ENCODE measurements at regions not wholly inside any gene's neighbourhood (a gene's known extent, or its start where the extent isn't known, plus 50 kb on each side); places are given as distances from the start of the nearest gene placed in this dataset.
"Not testable (repeated sequence)": the region's sequence is repeated elsewhere in the genome, so short reads cannot be mapped to it uniquely, and the experiment has no call there.

DNA sequence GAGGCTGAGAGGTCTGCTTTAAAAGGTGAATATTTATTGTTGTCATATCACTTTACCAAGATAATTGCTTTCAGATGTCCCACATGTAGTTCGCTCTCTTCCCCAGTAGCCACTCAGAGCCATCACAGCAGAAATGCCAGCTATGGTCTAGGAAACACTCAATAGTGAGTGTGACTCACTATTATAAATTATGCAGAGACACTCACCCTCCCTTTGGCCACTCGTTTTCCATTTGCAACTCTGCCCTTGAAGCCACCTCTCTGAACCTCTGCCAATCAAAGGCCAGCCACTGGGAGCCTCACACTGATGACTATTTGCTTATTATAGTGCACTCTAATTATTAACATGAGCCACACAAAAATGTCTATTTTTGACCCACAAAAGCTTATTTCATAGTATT, 328.1 kb upstream of the ATP10A start:
- DNase-seq, result no peak

GRCh38 chr15:26186138-26186537, 323.0 kb upstream of the ATP10A start:
- not testable (repeated sequence) for DNase-seq

DNA sequence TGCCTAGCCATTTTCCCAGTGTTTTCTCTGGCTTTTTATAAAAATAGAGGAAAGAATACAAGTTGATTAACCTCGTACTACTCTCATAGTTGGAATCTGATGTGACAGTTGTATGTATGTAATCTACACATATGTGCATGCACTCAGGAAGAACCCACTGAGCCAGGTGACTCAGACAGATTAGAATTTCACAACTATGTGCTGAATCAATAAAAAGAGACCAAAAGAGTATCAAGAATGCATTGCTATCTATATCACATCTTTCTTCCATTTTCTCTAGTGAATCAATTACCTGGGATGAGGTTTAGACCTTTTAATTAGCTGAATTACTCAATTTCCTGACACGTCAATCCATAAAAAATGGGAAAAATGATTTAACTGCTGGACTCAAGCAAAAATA, 319.3 kb upstream of the ATP10A start:
- no peak for DNase-seq

DNA sequence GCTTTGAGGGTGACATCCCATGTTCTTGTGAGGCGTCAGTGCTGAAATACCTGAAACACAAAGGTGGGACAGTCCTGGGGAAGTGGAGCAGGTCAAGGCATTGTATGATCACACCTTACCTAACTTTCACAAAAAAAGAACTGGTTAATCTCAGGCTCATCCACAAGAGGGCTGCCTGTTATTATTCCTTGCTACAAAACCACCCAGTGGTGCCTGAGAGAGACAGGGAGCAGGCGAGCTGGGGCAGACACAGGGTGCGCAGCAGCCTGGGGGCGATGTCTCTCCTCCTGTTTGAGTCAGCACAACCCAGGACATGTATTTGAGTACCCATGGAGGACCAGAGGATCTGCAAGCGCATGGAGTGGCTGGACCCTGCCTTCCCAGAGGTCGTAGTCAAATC, 316.8 kb upstream of the ATP10A start:
- DNase-seq, result peak in 21 of 56 donors; percentile 14 to 66 (median 34)

DNA sequence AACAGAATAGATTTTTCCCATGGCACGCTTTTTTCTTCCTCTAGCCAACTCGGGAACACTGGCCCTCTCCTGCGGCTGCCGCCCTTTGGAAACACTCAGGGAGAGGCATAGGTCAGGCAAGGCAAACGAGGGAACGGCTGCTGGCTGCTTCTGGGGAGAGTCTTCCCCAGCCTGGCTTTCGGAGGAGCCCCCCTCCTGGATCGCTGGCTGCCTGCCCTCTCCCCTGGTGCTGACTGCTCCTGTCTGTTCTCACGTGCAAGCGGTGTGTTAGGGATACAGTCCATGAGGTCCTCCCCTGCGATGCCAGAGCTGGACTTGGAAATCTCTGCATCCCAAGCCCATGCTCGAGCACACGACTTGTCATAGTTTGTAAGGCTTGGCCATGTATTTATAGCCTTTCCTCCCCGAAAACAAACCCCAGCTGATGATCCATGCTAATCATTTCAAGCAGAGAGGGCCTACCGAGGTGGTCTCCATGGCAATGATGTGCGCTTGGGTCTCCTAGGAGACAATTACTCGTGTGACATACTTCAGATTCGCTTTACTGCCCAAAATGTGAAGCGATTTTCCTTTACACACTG, 315.6 kb upstream of the ATP10A start:
- DNase-seq, result peak in 9 of 56 donors; percentile 14 to 50 (median 31)

DNA sequence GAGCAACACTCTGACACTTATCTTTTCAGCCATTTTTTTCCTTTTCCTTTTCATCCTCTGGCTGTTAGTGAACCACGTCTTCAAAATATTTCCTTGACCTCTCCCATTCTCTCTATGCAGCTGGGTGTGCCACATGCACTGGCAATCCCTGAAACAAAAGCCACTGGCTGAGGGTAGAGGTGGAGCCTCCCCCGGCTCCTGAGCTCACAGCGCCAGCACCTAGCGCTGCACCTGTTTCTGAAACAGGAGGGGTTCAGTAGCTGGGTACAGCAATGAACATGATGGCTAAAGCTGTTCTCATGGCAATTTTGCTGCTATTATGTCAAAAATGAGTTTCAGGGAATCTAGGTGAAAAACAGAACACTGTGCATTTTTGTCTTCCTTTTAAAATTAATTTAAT, 314.7 kb upstream of the ATP10A start:
- DNase-seq, result peak in 7 of 56 donors; percentile 10 to 33 (median 24)

- no peak for DNase-seq
Measured at GRCh38 chr15:26176831-26177230, 313.7 kb upstream of the ATP10A start.

GRCh38 chr15:26171266-26171665, 308.1 kb upstream of the ATP10A start:
- DNase-seq, result no peak

DNA sequence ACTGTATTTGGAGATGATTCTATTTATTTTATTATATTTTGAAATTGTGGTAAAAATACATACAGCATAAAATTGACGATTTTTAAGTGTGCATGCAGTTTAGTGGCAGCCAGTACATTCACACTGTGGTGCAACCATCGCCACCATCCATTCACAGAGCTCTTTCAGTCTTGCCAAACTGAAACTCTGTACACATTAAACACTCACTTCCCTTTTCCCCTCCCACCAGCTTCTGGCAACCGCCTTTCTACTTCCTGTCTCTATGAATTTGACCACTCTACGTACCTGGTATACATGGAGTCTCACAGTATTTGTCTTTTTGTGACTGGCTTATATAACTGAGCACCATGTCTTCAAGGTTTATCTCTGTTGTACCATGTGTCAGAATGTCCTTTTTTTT, 303.3 kb upstream of the ATP10A start:
- no peak for DNase-seq

- DNase-seq, result no peak
Measured at GRCh38 chr15:26165546-26165945, 302.4 kb upstream of the ATP10A start.

- DNase-seq, result peak in 13 of 56 donors; percentile 19 to 56 (median 40)
Measured at GRCh38 chr15:26160343-26160742, 297.2 kb upstream of the ATP10A start.

- DNase-seq, result peak in 1 of 56 donors; percentile 13
Measured at GRCh38 chr15:26158176-26158575, 295.0 kb upstream of the ATP10A start.

DNA sequence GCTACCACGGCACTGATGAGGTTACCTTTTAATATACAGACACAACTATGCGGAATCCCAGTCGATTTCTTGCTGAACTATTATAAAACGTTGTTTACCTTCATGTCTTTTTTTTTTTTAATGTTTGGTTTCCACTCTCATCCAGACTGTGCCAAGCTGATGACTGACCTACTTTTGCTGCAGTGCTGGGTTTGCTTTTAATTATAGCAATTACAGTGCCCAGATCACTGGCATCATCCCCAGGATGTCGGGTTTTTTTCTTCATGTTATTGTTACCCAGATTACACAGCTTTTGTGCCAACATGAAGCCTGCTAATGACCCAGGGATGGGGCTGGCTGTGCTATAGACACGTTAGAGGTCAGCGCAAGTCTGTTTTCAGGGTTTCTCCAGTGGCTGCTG, 294.0 kb upstream of the ATP10A start:
- DNase-seq, result peak in 1 of 56 donors; percentile 13

DNA sequence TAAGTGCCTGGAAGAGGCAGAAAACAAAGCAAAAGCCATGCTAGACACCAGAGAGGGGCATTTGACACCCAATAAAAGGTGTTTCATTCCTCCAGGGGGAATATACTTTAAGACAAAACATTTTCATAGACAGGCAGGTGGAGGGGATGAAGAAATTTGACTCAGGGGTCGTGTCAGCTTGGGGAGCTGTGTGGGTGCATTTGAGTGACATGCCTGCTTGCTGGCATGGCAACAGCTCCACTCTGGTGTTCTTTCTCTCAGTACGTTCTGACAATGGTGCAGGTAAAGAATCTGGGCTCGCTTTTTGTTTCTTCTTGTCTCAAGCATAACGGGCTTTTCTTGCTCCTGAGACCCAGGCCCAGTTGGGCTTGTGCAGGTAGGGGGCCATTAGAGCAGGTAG, 292.9 kb upstream of the ATP10A start:
- peak in 14 of 56 donors; percentile 14 to 65 (median 40) for DNase-seq

DNA sequence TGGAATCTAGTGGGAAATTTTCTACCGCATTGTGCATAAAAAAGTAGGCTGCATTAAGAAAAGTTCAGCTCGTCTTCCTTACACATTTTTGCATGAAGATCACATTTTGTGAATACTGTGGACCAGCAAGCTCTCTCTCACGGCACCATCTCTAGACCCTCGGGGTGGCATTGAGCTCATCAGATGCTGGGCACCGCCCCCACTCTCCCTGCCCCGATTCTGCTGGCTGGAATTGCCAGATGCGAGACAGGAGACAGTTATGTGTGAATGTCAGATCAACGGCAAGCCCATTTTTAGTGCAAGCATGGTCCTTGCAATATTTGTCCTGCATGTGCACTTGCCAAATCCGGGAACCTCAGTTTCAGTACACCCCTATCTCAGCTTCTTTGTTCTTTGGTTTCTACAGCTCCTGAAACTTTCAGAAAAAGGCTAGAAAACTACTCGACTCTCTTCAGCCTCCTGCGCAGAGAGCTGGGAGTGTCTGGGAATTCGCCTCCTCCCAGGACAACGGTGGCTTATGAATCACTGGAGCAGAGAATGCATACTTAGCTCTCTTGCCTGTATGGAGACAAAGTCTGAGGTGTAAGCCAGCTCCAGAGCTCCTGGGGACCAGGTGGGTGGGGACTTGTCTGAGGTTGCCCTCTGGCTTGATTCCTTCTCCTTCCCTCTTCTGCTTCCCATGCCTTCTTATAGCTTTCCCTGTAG, 285.2 kb upstream of the ATP10A start:
- DNase-seq, result peak in 16 of 56 donors; percentile 11 to 57 (median 34)

GRCh38 chr15:26146202-26146601, 283.1 kb upstream of the ATP10A start:
- peak in 10 of 56 donors; percentile 9 to 39 (median 22) for DNase-seq

- no peak for DNase-seq
Measured at GRCh38 chr15:26145796-26146195, 282.7 kb upstream of the ATP10A start.

DNA sequence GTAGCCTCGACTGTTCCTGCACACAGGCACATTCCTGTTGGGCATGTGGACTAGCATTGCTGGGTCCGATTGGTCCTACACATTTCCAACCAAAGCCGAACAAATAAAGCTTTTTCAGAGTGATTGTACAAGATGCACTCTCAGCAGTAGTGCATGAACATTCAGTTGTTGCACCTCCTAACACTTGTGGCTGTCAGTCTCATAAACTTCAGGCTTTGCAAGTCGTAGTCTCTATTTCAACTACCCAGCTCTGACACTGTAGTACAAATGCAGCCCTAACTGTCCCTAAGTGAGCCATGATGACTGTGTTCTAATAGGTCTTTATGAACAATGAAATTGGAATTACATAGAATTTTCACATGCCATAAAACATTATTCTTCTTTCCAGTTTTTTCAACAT, 281.7 kb upstream of the ATP10A start:
- DNase-seq, result no peak

DNA sequence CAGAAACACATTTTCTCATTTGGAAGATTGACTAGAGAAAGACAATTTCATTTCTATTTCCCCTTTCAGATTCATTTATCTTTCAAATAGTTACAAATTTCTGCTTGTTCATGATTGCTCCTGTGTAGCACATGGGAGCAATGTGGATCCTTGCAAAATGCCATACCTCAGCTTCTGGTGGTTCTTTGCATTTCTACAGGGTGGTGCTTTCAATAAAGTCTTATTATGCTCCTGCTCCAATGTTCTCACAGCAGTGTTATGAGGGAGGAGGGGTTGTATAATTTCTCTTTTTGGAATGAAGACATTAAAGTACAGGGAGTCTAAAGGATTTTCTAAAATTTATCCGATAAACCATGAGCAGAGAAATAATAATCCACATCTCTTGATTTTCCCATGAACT, 280.1 kb upstream of the ATP10A start:
- DNase-seq, result no peak

DNA sequence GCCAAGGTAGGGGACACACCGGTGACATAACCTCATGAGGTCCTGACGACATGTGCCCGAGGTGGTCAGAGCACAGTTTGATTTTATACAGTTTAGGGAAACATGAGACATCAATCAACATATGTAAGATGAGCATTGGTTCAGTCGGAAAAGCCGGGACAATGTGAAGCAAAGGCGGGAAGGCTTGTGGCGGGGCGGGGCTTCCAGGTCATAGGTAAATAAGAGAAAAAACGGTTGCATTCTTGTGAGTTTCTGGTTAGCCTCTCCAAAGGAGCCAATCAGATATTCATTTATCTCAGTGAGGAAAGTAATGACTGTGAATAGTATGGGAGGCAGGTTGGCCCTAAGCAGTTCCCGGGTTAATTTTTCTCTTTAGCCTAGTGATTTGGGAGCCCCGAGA, 271.7 kb upstream of the ATP10A start:
- no peak for DNase-seq

DNA sequence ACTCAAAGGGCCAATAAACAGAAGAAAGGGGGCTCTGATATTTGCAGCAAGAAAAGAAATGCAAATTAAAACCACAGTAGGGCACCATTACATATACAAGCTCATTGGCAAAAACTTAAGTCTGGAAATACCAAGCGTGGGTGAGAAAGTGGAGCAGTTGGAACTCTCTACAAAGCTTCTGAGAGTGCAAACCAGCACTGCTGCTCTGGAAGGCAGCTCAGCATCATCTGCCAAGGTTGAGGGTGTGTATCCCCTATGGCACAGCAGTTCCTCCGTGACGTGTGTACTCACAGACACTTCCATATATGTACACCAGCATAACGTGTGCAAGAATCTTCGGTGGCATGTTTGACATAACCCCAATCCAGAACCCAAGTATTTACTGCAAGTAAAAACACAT, 271.0 kb upstream of the ATP10A start:
- DNase-seq, result no peak

DNA sequence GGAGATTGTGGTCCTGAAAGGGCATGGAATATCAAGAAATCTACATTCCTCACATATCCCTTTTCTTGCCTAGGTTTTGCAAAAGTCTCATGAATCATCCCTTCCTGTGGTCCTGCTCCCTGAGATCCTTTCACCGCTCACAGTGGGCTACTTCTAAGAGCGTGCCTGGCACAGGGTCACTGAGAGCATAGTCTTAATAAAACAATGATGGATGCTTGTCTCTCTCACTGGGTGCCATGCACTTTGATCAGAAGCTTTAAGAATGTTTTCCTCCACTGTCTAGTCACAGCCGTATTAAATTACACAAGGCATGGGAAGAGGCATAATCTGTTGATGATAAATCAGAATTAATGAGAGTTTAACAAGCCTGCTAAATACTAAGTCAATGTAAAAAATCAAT, 269.7 kb upstream of the ATP10A start:
- DNase-seq, result no peak

- DNase-seq, result no peak
Measured at GRCh38 chr15:26129852-26130251, 266.7 kb upstream of the ATP10A start.
